ENCODE measurements at regions not wholly inside any gene's neighbourhood (a gene's known extent, or its start where the extent isn't known, plus 50 kb on each side); places are given as distances from the start of the nearest gene placed in this dataset.

DNA sequence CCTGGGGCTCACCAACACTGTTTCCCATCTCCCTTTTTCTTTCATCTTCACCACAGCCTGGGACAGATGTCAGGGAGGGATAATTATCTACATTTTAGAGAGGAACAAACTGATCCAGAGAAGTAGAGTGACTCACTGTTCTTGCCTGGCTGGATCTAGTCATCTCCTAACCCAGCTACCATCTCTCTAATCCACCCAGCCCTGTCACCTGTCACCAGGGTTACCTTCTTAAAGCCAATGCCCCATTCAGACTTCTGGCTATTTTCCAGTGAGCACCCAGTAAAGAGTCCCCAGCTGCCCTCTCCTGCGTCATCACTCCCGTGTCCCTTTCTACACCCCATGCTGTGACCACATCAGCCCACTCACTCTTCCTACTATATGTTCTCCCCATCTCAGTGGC lies 68.4 kb upstream of the DUSP5 start:
- no peak overlapping the region for H3K9ac ChIP-seq (ENCODE audit: insufficient read depth, low read length)
- no peaks in the 10 kb centered on the region for H3K9me3 ChIP-seq (ENCODE audit: control insufficient read depth, insufficient read depth, low read depth, low read length)
- no peak overlapping the region for H2AFZ ChIP-seq (ENCODE audit: low read length)
- peaks cover 15% of the 10 kb centered on the region for H3K4me1 ChIP-seq (ENCODE audit: control insufficient read depth, extremely low read depth, insufficient read depth, low read length)
- TF ChIP-seq EZH2 (IDR thresholded peaks at IDR 0.05; ENCODE audit: low read length, missing control alignments), result no peak
- TF ChIP-seq, protein P1, sequence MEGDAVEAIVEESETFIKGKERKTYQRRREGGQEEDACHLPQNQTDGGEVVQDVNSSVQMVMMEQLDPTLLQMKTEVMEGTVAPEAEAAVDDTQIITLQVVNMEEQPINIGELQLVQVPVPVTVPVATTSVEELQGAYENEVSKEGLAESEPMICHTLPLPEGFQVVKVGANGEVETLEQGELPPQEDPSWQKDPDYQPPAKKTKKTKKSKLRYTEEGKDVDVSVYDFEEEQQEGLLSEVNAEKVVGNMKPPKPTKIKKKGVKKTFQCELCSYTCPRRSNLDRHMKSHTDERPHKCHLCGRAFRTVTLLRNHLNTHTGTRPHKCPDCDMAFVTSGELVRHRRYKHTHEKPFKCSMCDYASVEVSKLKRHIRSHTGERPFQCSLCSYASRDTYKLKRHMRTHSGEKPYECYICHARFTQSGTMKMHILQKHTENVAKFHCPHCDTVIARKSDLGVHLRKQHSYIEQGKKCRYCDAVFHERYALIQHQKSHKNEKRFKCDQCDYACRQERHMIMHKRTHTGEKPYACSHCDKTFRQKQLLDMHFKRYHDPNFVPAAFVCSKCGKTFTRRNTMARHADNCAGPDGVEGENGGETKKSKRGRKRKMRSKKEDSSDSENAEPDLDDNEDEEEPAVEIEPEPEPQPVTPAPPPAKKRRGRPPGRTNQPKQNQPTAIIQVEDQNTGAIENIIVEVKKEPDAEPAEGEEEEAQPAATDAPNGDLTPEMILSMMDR (conservative IDR thresholded peaks at IDR 0.05 in 1 of 2, IDR thresholded peaks at IDR 0.05 in 1 of 2; ENCODE audit: low read depth in 1 of 2, low read length in 2 of 2), result no peak
- no peak overlapping the region for H3K27ac ChIP-seq (ENCODE audit: insufficient read depth, low read length)
- no peak overlapping the region for H3K4me2 ChIP-seq (ENCODE audit: extremely low read depth, insufficient read depth, low read length)
- no peaks in the 10 kb centered on the region for H3K27me3 ChIP-seq (ENCODE audit: control insufficient read depth, insufficient read depth, low read length)
- no peaks in the 10 kb centered on the region for H3K36me3 ChIP-seq (ENCODE audit: control insufficient read depth, insufficient read depth, low read length)
- no peaks in the 10 kb centered on the region for H4K20me1 ChIP-seq (ENCODE audit: control insufficient read depth, extremely low read depth, insufficient read depth, low read length)
- no peak for DNase-seq (ENCODE audit: low read depth in 2 of 2)
- H3K4me3 ChIP-seq (replicated peaks in 1 of 4; ENCODE audit: control extremely low read depth in 1 of 4, insufficient read depth in 1 of 4, low read depth in 3 of 4, low read length in 4 of 4), result no peak overlapping the region
- H3K79me2 ChIP-seq (ENCODE audit: control insufficient read depth, insufficient read depth, low read length), result no peaks in the 10 kb centered on the region

DNA sequence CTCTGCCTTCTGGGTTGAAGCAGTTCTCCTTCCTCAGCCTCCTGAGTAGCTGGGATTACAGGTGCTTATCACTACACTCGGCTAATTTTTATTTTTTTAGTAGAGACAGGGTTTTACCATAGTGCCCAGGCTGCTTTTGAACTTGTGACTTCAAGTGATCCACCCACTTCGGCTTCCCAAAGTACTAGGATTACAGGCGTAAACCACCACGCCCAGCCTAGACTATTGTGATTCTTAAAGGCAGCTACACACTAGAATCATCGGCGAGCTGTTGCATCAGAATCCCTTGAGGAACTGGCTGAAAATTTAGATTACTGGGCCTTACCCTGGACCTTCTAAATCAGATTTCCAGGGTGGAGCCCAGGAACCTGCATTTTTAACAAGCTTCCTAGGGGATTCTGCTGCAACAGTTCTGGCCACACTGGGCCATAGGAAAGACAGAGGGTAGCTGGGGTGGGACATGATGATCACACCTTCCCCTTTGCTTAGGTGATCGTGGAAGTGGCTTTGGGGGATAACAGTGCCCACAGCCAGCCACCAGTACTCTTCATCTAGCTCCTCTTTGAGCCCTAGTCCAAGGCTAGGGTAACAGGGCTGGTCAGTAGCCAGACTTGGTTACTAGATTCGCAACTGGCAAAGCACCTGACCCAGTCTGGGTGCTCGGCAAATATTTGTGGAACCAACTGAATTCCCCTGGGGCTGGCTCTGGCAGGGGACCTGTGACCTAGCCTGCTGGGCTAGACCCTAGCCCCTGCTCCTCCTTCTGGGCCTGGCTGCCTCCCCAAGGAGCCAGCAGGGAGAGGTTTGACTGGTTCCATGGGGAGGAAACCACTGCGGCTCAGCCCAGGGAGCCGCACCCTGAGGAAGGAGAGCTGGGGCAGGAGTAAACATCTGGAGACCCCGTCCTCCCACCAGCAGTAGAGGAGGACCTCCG lies 67.1 kb upstream of the DUSP5 start:
- Histone ChIP-seq H3K9me3 (ENCODE audit: control insufficient read depth, insufficient read depth, low read depth, low read length) (no peaks in the 10 kb centered on the region), H3K27ac (ENCODE audit: insufficient read depth, low read length) (no peak overlapping the region), H3K4me1 (ENCODE audit: control insufficient read depth, extremely low read depth, insufficient read depth, low read length) (peaks cover 13% of the 10 kb centered on the region), H3K27me3 (ENCODE audit: control insufficient read depth, insufficient read depth, low read length) (no peaks in the 10 kb centered on the region), H2AFZ (ENCODE audit: low read length) (no peak overlapping the region), H3K4me2 (ENCODE audit: extremely low read depth, insufficient read depth, low read length) (no peak overlapping the region), H3K9ac (ENCODE audit: insufficient read depth, low read length) (no peak overlapping the region), H3K79me2 (ENCODE audit: control insufficient read depth, insufficient read depth, low read length) (no peaks in the 10 kb centered on the region), H4K20me1 (ENCODE audit: control insufficient read depth, extremely low read depth, insufficient read depth, low read length) (no peaks in the 10 kb centered on the region), H3K4me3 (replicated peaks in 1 of 4; ENCODE audit: control extremely low read depth in 1 of 4, insufficient read depth in 1 of 4, low read depth in 3 of 4, low read length in 4 of 4) (no peak overlapping the region), H3K36me3 (ENCODE audit: control insufficient read depth, insufficient read depth, low read length) (no peaks in the 10 kb centered on the region)
- TF ChIP-seq, protein P1 (conservative IDR thresholded peaks at IDR 0.05 in 1 of 2, IDR thresholded peaks at IDR 0.05 in 1 of 2; ENCODE audit: low read depth in 1 of 2, low read length in 2 of 2), result no peak
- no peak for TF ChIP-seq EZH2 (IDR thresholded peaks at IDR 0.05; ENCODE audit: low read length, missing control alignments)
- peak in 1 of 2 donors; percentile 42 for DNase-seq (ENCODE audit: low read depth in 2 of 2)

DNA sequence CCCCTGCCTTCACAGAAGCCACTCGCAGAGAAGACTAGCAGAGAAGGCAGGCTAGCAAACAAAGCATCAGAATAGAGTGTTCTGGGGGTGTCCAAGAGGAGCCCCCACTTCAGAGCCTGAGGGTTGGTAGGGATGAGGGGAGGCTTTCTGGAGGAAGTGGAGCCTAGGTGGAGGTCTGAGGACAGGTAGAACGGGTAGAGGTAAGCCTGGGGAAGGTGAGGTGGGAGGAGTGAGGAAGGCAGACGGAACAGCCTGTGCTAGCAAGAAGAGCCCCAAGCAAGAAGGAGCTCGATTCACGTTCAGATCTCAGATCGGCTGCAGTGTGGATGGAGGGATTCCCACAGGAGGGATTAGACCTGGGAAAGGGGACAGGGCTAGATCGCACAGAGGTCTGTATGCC lies 66.0 kb upstream of the DUSP5 start:
- H3K79me2 ChIP-seq (ENCODE audit: control insufficient read depth, insufficient read depth, low read length), result no peaks in the 10 kb centered on the region
- no peak for DNase-seq (ENCODE audit: low read depth in 2 of 2)
- TF ChIP-seq, protein P1 (conservative IDR thresholded peaks at IDR 0.05 in 1 of 2, IDR thresholded peaks at IDR 0.05 in 1 of 2; ENCODE audit: low read depth in 1 of 2, low read length in 2 of 2), result no peak
- TF ChIP-seq EZH2 (IDR thresholded peaks at IDR 0.05; ENCODE audit: low read length, missing control alignments), result no peak
- H3K4me1 ChIP-seq (ENCODE audit: control insufficient read depth, extremely low read depth, insufficient read depth, low read length), result peaks cover 10% of the 10 kb centered on the region
- H3K9ac ChIP-seq (ENCODE audit: insufficient read depth, low read length), result no peak overlapping the region
- H3K9me3 ChIP-seq (ENCODE audit: control insufficient read depth, insufficient read depth, low read depth, low read length), result no peaks in the 10 kb centered on the region
- no peak overlapping the region for H2AFZ ChIP-seq (ENCODE audit: low read length)
- H3K4me3 ChIP-seq (replicated peaks in 1 of 4; ENCODE audit: control extremely low read depth in 1 of 4, insufficient read depth in 1 of 4, low read depth in 3 of 4, low read length in 4 of 4), result no peak overlapping the region
- H3K27ac ChIP-seq (ENCODE audit: insufficient read depth, low read length), result no peak overlapping the region
- H4K20me1 ChIP-seq (ENCODE audit: control insufficient read depth, extremely low read depth, insufficient read depth, low read length), result no peaks in the 10 kb centered on the region
- no peaks in the 10 kb centered on the region for H3K36me3 ChIP-seq (ENCODE audit: control insufficient read depth, insufficient read depth, low read length)
- no peak overlapping the region for H3K4me2 ChIP-seq (ENCODE audit: extremely low read depth, insufficient read depth, low read length)
- no peaks in the 10 kb centered on the region for H3K27me3 ChIP-seq (ENCODE audit: control insufficient read depth, insufficient read depth, low read length)

Data from fibroblast of lung (primary cell).